ENCODE measurements at regions not wholly inside any gene's neighbourhood (a gene's known extent, or its start where the extent isn't known, plus 50 kb on each side); places are given as distances from the start of the nearest gene placed in this dataset.

GRCh38 chr2:42117182-42117579 lies 52.0 kb upstream of the EML4 start:
- intact Hi-C loops (cut with DNase I): no loop called here
- ATAC-seq: peak in 3 of 4 donors; percentile 12 to 20 (median 19)
- Histone ChIP-seq H3K27ac (peak overlapping the region; percentile 60 to 94 (median 83)), H3K27me3 (no peaks in the 10 kb centered on the region), H3K4me1 (peaks cover 0 to 30% (median 15%) of the 10 kb centered on the region in 4 donors), H3K9me3 (no peaks in the 10 kb centered on the region), H3K36me3 (no peaks in the 10 kb centered on the region), H3K4me3 (no peak overlapping the region)
- 17% methylated on average over 3 of the region's 3 CpGs for WGBS (ENCODE audit: insufficient coverage, low coverage, low lambda C conversion rate, missing lambda C conversion rate)
- no peak for TF ChIP-seq POLR2A (IDR thresholded peaks at IDR 0.05)
- no peak for TF ChIP-seq CTCF (IDR thresholded peaks at IDR 0.05)
- DNase-seq: no peak

GRCh38 chr2:42117923-42118753 lies 51.0 kb upstream of the EML4 start:
- no peak for DNase-seq
- Histone ChIP-seq H3K9me3 (no peaks in the 10 kb centered on the region), H3K27me3 (no peaks in the 10 kb centered on the region), H3K4me3 (no peak overlapping the region), H3K27ac (peak overlapping the region; percentile 60 to 94 (median 83)), H3K36me3 (no peaks in the 10 kb centered on the region), H3K4me1 (peaks cover 0 to 30% (median 15%) of the 10 kb centered on the region in 4 donors)
- TF ChIP-seq POLR2A (IDR thresholded peaks at IDR 0.05) (no peak), CTCF (IDR thresholded peaks at IDR 0.05) (no peak)
- 9% methylated on average over 1 of the region's 1 CpG for WGBS (ENCODE audit: insufficient coverage, low coverage, low lambda C conversion rate, missing lambda C conversion rate)
- ATAC-seq: peak; percentile 45 to 74 (median 66)
- intact Hi-C loops (cut with DNase I): no loop called here

- WGBS (ENCODE audit: insufficient coverage, low coverage, low lambda C conversion rate, missing lambda C conversion rate): 65% methylated on average over 6 of the region's 6 CpGs
- Histone ChIP-seq H3K27me3 (no peaks in the 10 kb centered on the region), H3K9me3 (no peaks in the 10 kb centered on the region), H3K4me3 (no peak overlapping the region), H3K4me1 (peaks cover 0 to 30% (median 15%) of the 10 kb centered on the region in 4 donors), H3K27ac (peak overlapping the region; percentile 60 to 94 (median 83)), H3K36me3 (no peaks in the 10 kb centered on the region)
- DNase-seq: no peak
- ATAC-seq: no peak
- intact Hi-C loops (cut with DNase I): no loop called here
- TF ChIP-seq POLR2A (IDR thresholded peaks at IDR 0.05): no peak
- no peak for TF ChIP-seq CTCF (IDR thresholded peaks at IDR 0.05)
Observed at GRCh38 chr2:42118754-42119569, 50.2 kb upstream of the EML4 start.
